Body of pancreas (tissue), 4 donors: ENCODE measurements at regions not wholly inside any gene's neighbourhood (a gene's known extent, or its start where the extent isn't known, plus 50 kb on each side); places are given as distances from the start of the nearest gene placed in this dataset.
A peak's percentile ranks its signal among the peaks of the same experiment; 100 is the strongest.

ENCODE experiments used
- ATAC-seq: fragments of 150-250 bp; one replicate; pipeline ENCODE4 v1.9.1; 2016
- DNase-seq, 4 donors: peaks; one replicate each; pipeline ENCODE4 v3.0.0-alpha.2; 2019
- H3K27ac ChIP-seq, 4 donors: fragments of 200-600 bp; sonication (generic); 1 replicate in 3 of 4; 2 replicates in 1 of 4; pipeline versions ENCODE4 v1.5.1 to v1.6.1; 2016 to 2019; ENCODE audit warnings: mild to moderate bottlenecking in 1 of 4, mixed read lengths in 1 of 4, moderate library complexity in 1 of 4
- H3K27me3 ChIP-seq, 2 donors: fragments of 200-600 bp; sonication (generic); one replicate each; pipeline ENCODE4 v1.6.0; 2016; ENCODE audit warnings: mild to moderate bottlenecking in 1 of 2
- H3K36me3 ChIP-seq, 2 donors: fragments of 200-600 bp; sonication (generic); replicated peaks in 1 of 2; 2 replicates each; pipeline ENCODE4 v1.5.1; 2016; ENCODE audit warnings: low read depth in 2 of 2; ENCODE audit not compliant: insufficient read depth in 1 of 2
- H3K4me1 ChIP-seq: fragments of 200-600 bp; sonication (generic); one replicate; pipeline ENCODE4 v1.6.0; 2016
- H3K4me3 ChIP-seq, 2 donors: fragments of 200-600 bp; sonication (generic); 1 replicate in 1 of 2; 2 replicates in 1 of 2; pipeline ENCODE4 v1.5.1; 2016 to 2019
- H3K9me3 ChIP-seq, 3 donors: fragments of 200-600 bp; sonication (generic); 1 replicate in 2 of 3; 2 replicates in 1 of 3; pipeline ENCODE4 v1.5.1; 2016
- CTCF ChIP-seq, 7 experiments: fragments of 450-650 bp in 4 of 7; fragments of 200-600 bp in 3 of 7; sonication (generic) in 3 of 7; IDR thresholded peaks; one replicate each; pipeline ENCODE4 v1.5.1; 2016 to 2019; ENCODE audit warnings: antibody characterized with exemption in 7 of 7
- POLR2A ChIP-seq, 3 donors: fragments of 450-650 bp; IDR thresholded peaks; one replicate each; pipeline ENCODE4 v1.6.1; 2016; ENCODE audit warnings: antibody characterized with exemption in 3 of 3, mild to moderate bottlenecking in 2 of 3
- WGBS, 2 donors: methylation state at CpG; one replicate each; pipeline ENCODE4 v1.1.5; 2017; 5-methylcytosine and 5-hydroxymethylcytosine counted together
- intact Hi-C: fragments of 100-400 bp; cut with DNase I; formaldehyde crosslinking; loops from one replicate; pipeline ENCODE4 v1.15.1; 2023

- DNase-seq (no peak), ATAC-seq (no peak)
- Histone ChIP-seq H3K27ac (peak overlapping the region in 1 of 4 donors; percentile 79), H3K9me3 (no peaks in the 10 kb centered on the region), H3K27me3 (no peaks in the 10 kb centered on the region), H3K4me1 (peaks cover 50% of the 10 kb centered on the region), H3K4me3 (no peak overlapping the region), H3K36me3 (no peaks in the 10 kb centered on the region)
- intact Hi-C loops: no loop called here
- no peak for TF ChIP-seq POLR2A (IDR thresholded peaks at IDR 0.05)
- no peak for TF ChIP-seq CTCF (IDR thresholded peaks at IDR 0.05)
- 89 to 90% methylated on average over 10 of the region's 10 CpGs for WGBS, 2 donors
These were observed 120.0 kb downstream of the CEBPB start for GRCh38 chr20:50310673-50311051.

GRCh38 chr20:50311308-50312001 is 120.8 kb downstream of the CEBPB start:
- 72 to 80% methylated on average over 9 to 12 of the region's 12 CpGs for WGBS, 2 donors
- Histone ChIP-seq H3K9me3 (no peaks in the 10 kb centered on the region), H3K36me3 (no peaks in the 10 kb centered on the region), H3K27ac (peak overlapping the region; percentile 42 to 79 (median 66)), H3K27me3 (no peaks in the 10 kb centered on the region), H3K4me3 (no peak overlapping the region), H3K4me1 (peaks cover 42% of the 10 kb centered on the region)
- TF ChIP-seq POLR2A (IDR thresholded peaks at IDR 0.05) (no peak), CTCF (IDR thresholded peaks at IDR 0.05) (no peak)
- DNase-seq (no peak), ATAC-seq (no peak)
- intact Hi-C loops: no loop called here

- H3K4me1 ChIP-seq: peaks cover 38% of the 10 kb centered on the region
- intact Hi-C loops: no loop called here
These were observed 121.5 kb downstream of the CEBPB start for GRCh38 chr20:50312002-50312681.

GRCh38 chr20:50312682-50313521 is 122.3 kb downstream of the CEBPB start:
- no peaks in the 10 kb centered on the region for H3K9me3 ChIP-seq
- peak; percentile 74 for ATAC-seq
- peaks cover 38% of the 10 kb centered on the region for H3K4me1 ChIP-seq
- peak overlapping the region; percentile 42 to 79 (median 66) for H3K27ac ChIP-seq
- intact Hi-C loops: no loop called here
- no peak overlapping the region for H3K4me3 ChIP-seq
- H3K27me3 ChIP-seq: no peaks in the 10 kb centered on the region
- no peak for TF ChIP-seq POLR2A (IDR thresholded peaks at IDR 0.05)
- TF ChIP-seq CTCF (IDR thresholded peaks at IDR 0.05): peak in 2 of 7 experiments; percentile 2 to 15
- DNase-seq: peak; percentile 79 to 89 (median 84)
- 14 to 28% methylated on average over 10 to 16 of the region's 16 CpGs for WGBS, 2 donors
- H3K36me3 ChIP-seq: no peaks in the 10 kb centered on the region

More at GRCh38 chr20:50312002-50312681, 121.5 kb downstream of the CEBPB start:
- ATAC-seq (no peak), DNase-seq (no peak)
- no peak overlapping the region for H3K4me3 ChIP-seq
- peak overlapping the region; percentile 42 to 79 (median 66) for H3K27ac ChIP-seq
- H3K27me3 ChIP-seq: no peaks in the 10 kb centered on the region
- WGBS, 2 donors: 53 to 67% methylated on average over 4 to 5 of the region's 5 CpGs
- H3K36me3 ChIP-seq: no peaks in the 10 kb centered on the region
- no peak for TF ChIP-seq CTCF (IDR thresholded peaks at IDR 0.05)
- TF ChIP-seq POLR2A (IDR thresholded peaks at IDR 0.05): no peak
- no peaks in the 10 kb centered on the region for H3K9me3 ChIP-seq
